Breast epithelium (tissue), 4 donors: ENCODE measurements at regions not wholly inside any gene's neighbourhood (a gene's known extent, or its start where the extent isn't known, plus 50 kb on each side); places are given as distances from the start of the nearest gene placed in this dataset.
A peak's percentile ranks its signal among the peaks of the same experiment; 100 is the strongest.

Source experiments
- DNase-seq, 2 donors: peaks; one replicate each; pipeline ENCODE4 v3.0.0-alpha.2; 2019; ENCODE audit warnings: low spot score in 2 of 2
- H3K27ac ChIP-seq, 2 donors: fragments of 200-600 bp; sonication (generic) in 1 of 2; one replicate each; pipeline ENCODE4 v1.5.1; 2016 to 2019; ENCODE audit warnings: mild to moderate bottlenecking in 1 of 2
- H3K27me3 ChIP-seq, 2 donors: fragments of 200-600 bp; sonication (generic) in 1 of 2; one replicate each; pipeline versions ENCODE4 v1.5.1 to v1.6.0; 2017 to 2019; ENCODE audit warnings: control low read depth in 1 of 2, mild to moderate bottlenecking in 1 of 2
- H3K36me3 ChIP-seq: fragments of 200-600 bp; one replicate; pipeline ENCODE4 v1.5.1; 2019
- H3K4me1 ChIP-seq, 2 donors: fragments of 200-600 bp; sonication (generic); one replicate each; pipeline ENCODE4 v1.5.1; 2016 to 2019; ENCODE audit warnings: control low read depth in 1 of 2
- H3K4me3 ChIP-seq, 3 donors: fragments of 200-600 bp; sonication (generic); 1 replicate in 2 of 3; 2 replicates in 1 of 3; pipeline ENCODE4 v1.5.1; 2016 to 2019; ENCODE audit warnings: mild to moderate bottlenecking in 3 of 3, moderate library complexity in 2 of 3
- H3K9me3 ChIP-seq, 2 donors: fragments of 200-600 bp; sonication (generic) in 1 of 2; one replicate each; pipeline ENCODE4 v1.5.1; 2016 to 2019; ENCODE audit warnings: control low read depth in 1 of 2
- CTCF ChIP-seq, 3 donors: fragments of 450-650 bp; IDR thresholded peaks; one replicate each; pipeline ENCODE4 v1.5.1; 2016 to 2017; ENCODE audit warnings: antibody characterized with exemption in 3 of 3, mild to moderate bottlenecking in 3 of 3, moderate library complexity in 3 of 3
- POLR2A ChIP-seq: fragments of 450-650 bp; IDR thresholded peaks from one replicate; pipeline ENCODE4 v1.6.1; 2016; ENCODE audit warnings: antibody characterized with exemption, mild to moderate bottlenecking, moderate library complexity
- POLR2AphosphoS5 ChIP-seq, 3 donors: sonication (generic); formaldehyde crosslinking; IDR thresholded peaks; one replicate each; pipeline ENCODE4 v1.6.1; 2017; ENCODE audit warnings: antibody characterized with exemption in 3 of 3
- intact Hi-C: fragments of 100-400 bp; cut with DNase I; formaldehyde crosslinking; loops from one replicate; pipeline ENCODE4 v1.15.1; 2023; ENCODE audit warnings: low total_unique reads

DNA sequence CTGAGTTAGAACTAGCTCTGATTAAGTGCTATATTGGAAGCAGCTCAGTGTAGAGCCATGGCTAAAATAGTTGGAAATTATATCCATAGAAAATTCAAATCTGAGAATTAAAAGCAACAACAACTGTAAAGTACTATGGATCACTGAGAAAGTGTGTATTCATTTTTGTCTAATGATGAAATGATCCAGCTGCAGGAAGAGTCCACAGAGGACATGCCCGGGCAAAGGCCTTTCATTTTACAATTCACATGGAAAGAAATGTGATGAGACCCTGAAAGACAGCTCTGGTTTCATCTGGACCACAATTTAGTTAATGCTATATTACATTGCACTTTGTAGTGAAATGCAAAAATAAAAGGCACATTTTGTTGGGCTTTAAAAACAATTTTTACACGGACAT, 196.8 kb upstream of the FAT1 start:
- H3K9me3 ChIP-seq = no peaks in the 10 kb centered on the region
- no peaks in the 10 kb centered on the region for H3K27me3 ChIP-seq
- TF ChIP-seq POLR2A (no peak), POLR2AphosphoS5 (IDR thresholded peaks at IDR 0.05) (no peak), CTCF (IDR thresholded peaks at IDR 0.05) (no peak)
- no peaks in the 10 kb centered on the region for H3K4me1 ChIP-seq
- no peaks in the 10 kb centered on the region for H3K36me3 ChIP-seq
- DNase-seq = no peak
- intact Hi-C loops = no loop called here
- H3K4me3 ChIP-seq = no peak overlapping the region
- peak overlapping the region; percentile 5 to 64 for H3K27ac ChIP-seq

DNA sequence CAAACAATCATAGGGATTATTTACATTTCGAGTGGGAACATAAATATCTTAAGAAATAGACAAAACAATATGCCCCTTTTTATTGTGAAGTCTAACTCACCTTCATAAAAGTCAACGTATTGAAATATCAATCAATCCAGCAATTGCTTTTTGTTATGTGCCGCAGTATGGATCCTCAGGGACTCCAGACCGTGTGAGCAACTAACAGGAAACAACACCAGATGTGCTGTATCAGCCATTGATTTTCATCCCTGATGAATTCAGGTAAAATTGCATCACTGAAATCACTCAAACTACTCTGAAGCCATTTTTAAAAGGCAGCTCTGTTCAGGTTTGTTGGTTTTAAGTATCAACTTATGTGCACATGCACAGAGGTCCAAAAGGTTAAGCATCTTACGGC, 197.3 kb upstream of the FAT1 start:
- no peak for DNase-seq
- H3K4me1 ChIP-seq = no peaks in the 10 kb centered on the region
- H3K27me3 ChIP-seq = no peaks in the 10 kb centered on the region
- TF ChIP-seq POLR2AphosphoS5 (IDR thresholded peaks at IDR 0.05) (no peak), CTCF (IDR thresholded peaks at IDR 0.05) (no peak), POLR2A (no peak)
- intact Hi-C loops = no loop called here
- no peaks in the 10 kb centered on the region for H3K9me3 ChIP-seq
- H3K4me3 ChIP-seq = no peak overlapping the region
- peak overlapping the region; percentile 5 to 64 for H3K27ac ChIP-seq
- H3K36me3 ChIP-seq = no peaks in the 10 kb centered on the region

GRCh38 chr4:186924723-186925122, 201.1 kb upstream of the FAT1 start:
- intact Hi-C loops = no loop called here

DNA sequence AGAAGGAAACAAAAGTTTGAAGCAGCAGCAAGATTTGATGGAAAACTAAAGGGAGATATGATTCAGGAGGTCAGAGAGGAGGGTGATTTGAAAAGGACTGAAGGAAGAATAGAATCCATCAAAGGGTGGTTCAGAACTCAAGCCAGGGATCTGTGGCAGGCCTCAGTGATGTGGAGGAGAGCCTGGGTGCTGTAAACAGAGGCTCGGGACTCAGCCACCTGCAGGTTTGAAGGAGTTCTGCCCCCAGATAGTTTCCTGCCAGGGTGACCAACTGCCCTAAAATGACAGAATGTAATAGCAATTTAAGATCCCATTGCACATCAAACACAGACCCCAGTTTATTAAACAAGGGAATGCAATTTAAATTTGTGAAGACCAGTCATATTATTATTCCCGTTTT, 204.0 kb upstream of the FAT1 start:
- TF ChIP-seq CTCF (IDR thresholded peaks at IDR 0.05) (no peak), POLR2A (no peak), POLR2AphosphoS5 (IDR thresholded peaks at IDR 0.05) (no peak)
- intact Hi-C loops = no loop called here

More at GRCh38 chr4:186924723-186925122, 201.1 kb upstream of the FAT1 start:
- H3K4me3 ChIP-seq = no peak overlapping the region
- H3K4me1 ChIP-seq = no peaks in the 10 kb centered on the region
- no peak overlapping the region for H3K27ac ChIP-seq
- no peaks in the 10 kb centered on the region for H3K9me3 ChIP-seq
- no peaks in the 10 kb centered on the region for H3K36me3 ChIP-seq
- H3K27me3 ChIP-seq = no peaks in the 10 kb centered on the region
- no peak for DNase-seq
- TF ChIP-seq POLR2A (no peak), CTCF (IDR thresholded peaks at IDR 0.05) (no peak), POLR2AphosphoS5 (IDR thresholded peaks at IDR 0.05) (no peak)

GRCh38 chr4:186930024-186930423, 206.4 kb upstream of the FAT1 start:
- intact Hi-C loops = no loop called here
- no peak overlapping the region for H3K4me3 ChIP-seq
- H3K27me3 ChIP-seq = no peaks in the 10 kb centered on the region
- H3K4me1 ChIP-seq = no peaks in the 10 kb centered on the region
- H3K27ac ChIP-seq = no peak overlapping the region
- H3K36me3 ChIP-seq = no peaks in the 10 kb centered on the region
- no peaks in the 10 kb centered on the region for H3K9me3 ChIP-seq
- no peak for TF ChIP-seq POLR2A
- TF ChIP-seq CTCF (IDR thresholded peaks at IDR 0.05) = no peak
- TF ChIP-seq POLR2AphosphoS5 (IDR thresholded peaks at IDR 0.05) = no peak
- DNase-seq = no peak

More for the DNA sequence above, 204.0 kb upstream of the FAT1 start:
- no peak overlapping the region for H3K27ac ChIP-seq
- H3K27me3 ChIP-seq = no peaks in the 10 kb centered on the region
- H3K4me1 ChIP-seq = no peaks in the 10 kb centered on the region
- no peaks in the 10 kb centered on the region for H3K36me3 ChIP-seq
- DNase-seq = no peak
- H3K9me3 ChIP-seq = no peaks in the 10 kb centered on the region
- no peak overlapping the region for H3K4me3 ChIP-seq
